PC-9 (cell line): ENCODE measurements at regions not wholly inside any gene's neighbourhood (a gene's known extent, or its start where the extent isn't known, plus 50 kb on each side); places are given as distances from the start of the nearest gene placed in this dataset.

ENCODE experiments used
- BruUV-seq: library from RNA; stranded (reverse); fragments of 400-500 nt; replicated peaks from 2 replicates; lab custom pipeline; 2021; lab: Mats Ljungman, UMichigan
- CTCF ChIA-PET: fragments of 300-600 bp; sonication (Branson Sonifier 250); formaldehyde crosslinking; loops from one replicate; lab custom pipeline; 2022; ENCODE audit warnings: antibody characterized with exemption; lab: Charles Lee
- POLR2A ChIA-PET: fragments of 300-600 bp; sonication (Branson Sonifier 250); formaldehyde crosslinking; loops from one replicate; lab custom pipeline; 2022; ENCODE audit warnings: antibody characterized with exemption; ENCODE audit not compliant: unreplicated experiment; lab: Charles Lee
- DNase-seq, 2 experiments: peaks; one replicate each; pipeline versions ENCODE4 v3.0.0 to v3.0.0-alpha.2; 2015 to 2022; ENCODE audit warnings: mixed read lengths in 1 of 2
- H2AFZ ChIP-seq: fragments of 200-600 bp; sonication (generic); 2 replicates; pipeline ENCODE4 v1.8.1; 2017; ENCODE audit warnings: antibody characterized with exemption
- H3F3A ChIP-seq: fragments of 200-600 bp; sonication (generic); 2 replicates; pipeline ENCODE4 v1.8.1; 2017; ENCODE audit warnings: antibody characterized with exemption, mild to moderate bottlenecking, low read depth; ENCODE audit not compliant: insufficient read depth
- H3K27ac ChIP-seq: fragments of 200-600 bp; sonication (generic); 2 replicates; pipeline ENCODE4 v1.6.1; 2016; ENCODE audit warnings: mixed run types
- H3K27me3 ChIP-seq: fragments of 200-600 bp; sonication (generic); 2 replicates; pipeline ENCODE4 v1.6.1; 2016; ENCODE audit warnings: low read depth, mixed run types; ENCODE audit not compliant: insufficient read depth
- H3K36me3 ChIP-seq: fragments of 200-600 bp; sonication (generic); 2 replicates; pipeline ENCODE4 v1.6.1; 2016; ENCODE audit warnings: low read depth, mixed run types
- H3K4me1 ChIP-seq: fragments of 200-600 bp; sonication (generic); replicated peaks from 2 replicates; pipeline ENCODE4 v1.6.1; 2016; ENCODE audit warnings: mixed run types; ENCODE audit not compliant: insufficient read depth
- H3K4me2 ChIP-seq: fragments of 200-600 bp; sonication (generic); 2 replicates; pipeline ENCODE4 v1.6.1; 2017; ENCODE audit warnings: mixed run types
- H3K4me3 ChIP-seq: fragments of 200-600 bp; sonication (generic); 2 replicates; pipeline ENCODE4 v1.6.1; 2016; ENCODE audit warnings: mixed run types
- H3K79me2 ChIP-seq: fragments of 200-600 bp; sonication (generic); 2 replicates; pipeline ENCODE4 v1.6.1; 2017; ENCODE audit warnings: low read depth, mixed run types
- H3K9me2 ChIP-seq: fragments of 200-600 bp; sonication (generic); 2 replicates; pipeline ENCODE4 v1.8.1; 2017; ENCODE audit warnings: mild to moderate bottlenecking; ENCODE audit not compliant: insufficient read depth
- H3K9me3 ChIP-seq: fragments of 200-600 bp; sonication (generic); 2 replicates; pipeline ENCODE4 v1.8.1; 2016; ENCODE audit warnings: low read depth; ENCODE audit not compliant: insufficient read depth
- H4K20me1 ChIP-seq: fragments of 200-600 bp; sonication (generic); 2 replicates; pipeline ENCODE4 v1.8.1; 2017; ENCODE audit not compliant: insufficient read depth
- CTCF ChIP-seq: fragments of 200-600 bp; sonication (generic); conservative IDR thresholded peaks from 2 replicates; pipeline ENCODE4 v1.6.1; 2017; ENCODE audit warnings: mixed run types, antibody characterized with exemption, mild to moderate bottlenecking, moderate library complexity
- EZH2 ChIP-seq: fragments of 200-600 bp; sonication (generic); IDR thresholded peaks from 2 replicates; pipeline ENCODE4 v1.8.0; 2017; ENCODE audit warnings: antibody characterized with exemption, low read depth
- intact Hi-C: fragments of 100-400 bp; cut with micrococcal nuclease; formaldehyde crosslinking; loops from one replicate; pipeline ENCODE4 v1.10.0; 2022; ENCODE audit not compliant: unreplicated experiment

- no TSS peak for BruUV-seq
- intact Hi-C loops, result no loop called here
These were observed 172.3 kb upstream of the ADO start for GRCh38 chr10:62632071-62632809.

GRCh38 chr10:62633976-62634375 is 170.5 kb upstream of the ADO start:
- no TSS peak for BruUV-seq
- H3K36me3 ChIP-seq, result no peaks in the 10 kb centered on the region
- TF ChIP-seq EZH2 (no peak), CTCF (no peak)
- intact Hi-C loops, result no loop called here
- H3K79me2 ChIP-seq, result no peaks in the 10 kb centered on the region
- no peaks in the 10 kb centered on the region for H4K20me1 ChIP-seq
- H3K4me1 ChIP-seq, result no peaks in the 10 kb centered on the region
- H3K27ac ChIP-seq, result no peak overlapping the region
- no peak overlapping the region for H2AFZ ChIP-seq
- no peaks in the 10 kb centered on the region for H3K9me3 ChIP-seq
- no peak overlapping the region for H3K4me3 ChIP-seq
- CTCF ChIA-PET, result no interaction called here
- POLR2A ChIA-PET, result no interaction called here
- no peaks in the 10 kb centered on the region for H3K27me3 ChIP-seq
- no peaks in the 10 kb centered on the region for H3K9me2 ChIP-seq
- DNase-seq, result no peak
- H3K4me2 ChIP-seq, result no peak overlapping the region
- no peaks in the 10 kb centered on the region for H3F3A ChIP-seq

More at GRCh38 chr10:62632071-62632809, 172.3 kb upstream of the ADO start:
- ChIA-PET CTCF (no interaction called here), POLR2A (no interaction called here)
- Histone ChIP-seq H3K27ac (no peak overlapping the region), H3K79me2 (no peaks in the 10 kb centered on the region), H2AFZ (no peak overlapping the region), H3K4me2 (no peak overlapping the region), H3K9me3 (no peaks in the 10 kb centered on the region), H3F3A (no peaks in the 10 kb centered on the region), H3K27me3 (no peaks in the 10 kb centered on the region), H3K4me3 (no peak overlapping the region), H4K20me1 (no peaks in the 10 kb centered on the region), H3K36me3 (no peaks in the 10 kb centered on the region), H3K4me1 (no peaks in the 10 kb centered on the region), H3K9me2 (no peaks in the 10 kb centered on the region)
- no peak for DNase-seq
- no peak for TF ChIP-seq CTCF
- TF ChIP-seq EZH2, result no peak

GRCh38 chr10:62634576-62634975 is 169.9 kb upstream of the ADO start:
- CTCF ChIA-PET, result interaction anchor here (0.7 kb wide), 1 partner anchor 424 kb away, joined by 3 read pairs; no protein-coding TSS in a partner anchor

More at GRCh38 chr10:62634576-62634975, 169.9 kb upstream of the ADO start:
- Histone ChIP-seq H3K36me3 (no peaks in the 10 kb centered on the region), H3K9me2 (no peaks in the 10 kb centered on the region), H3K4me1 (no peaks in the 10 kb centered on the region), H3K27ac (no peak overlapping the region), H3K4me3 (no peak overlapping the region), H3K9me3 (no peaks in the 10 kb centered on the region), H2AFZ (no peak overlapping the region), H3F3A (no peaks in the 10 kb centered on the region), H3K79me2 (no peaks in the 10 kb centered on the region), H3K4me2 (no peak overlapping the region), H4K20me1 (no peaks in the 10 kb centered on the region), H3K27me3 (no peaks in the 10 kb centered on the region)
- intact Hi-C loops, result no loop called here
- no TSS peak for BruUV-seq
- no peak for DNase-seq
- no peak for TF ChIP-seq EZH2
- POLR2A ChIA-PET, result no interaction called here
